ENCODE measurements at regions not wholly inside any gene's neighbourhood (a gene's known extent, or its start where the extent isn't known, plus 50 kb on each side); places are given as distances from the start of the nearest gene placed in this dataset.
A peak's percentile ranks its signal among the peaks of the same experiment; 100 is the strongest.
"Not testable (repeated sequence)": the region's sequence is repeated elsewhere in the genome, so short reads cannot be mapped to it uniquely, and the experiment has no call there.

GRCh38 chrX:140165849-140166248 lies 200.5 kb upstream of the CXorf66 start:
- no peak for DNase-seq (ENCODE audit: low read depth)

GRCh38 chrX:140164391-140164790 lies 199.1 kb upstream of the CXorf66 start:
- DNase-seq (ENCODE audit: low read depth) = no peak

DNA sequence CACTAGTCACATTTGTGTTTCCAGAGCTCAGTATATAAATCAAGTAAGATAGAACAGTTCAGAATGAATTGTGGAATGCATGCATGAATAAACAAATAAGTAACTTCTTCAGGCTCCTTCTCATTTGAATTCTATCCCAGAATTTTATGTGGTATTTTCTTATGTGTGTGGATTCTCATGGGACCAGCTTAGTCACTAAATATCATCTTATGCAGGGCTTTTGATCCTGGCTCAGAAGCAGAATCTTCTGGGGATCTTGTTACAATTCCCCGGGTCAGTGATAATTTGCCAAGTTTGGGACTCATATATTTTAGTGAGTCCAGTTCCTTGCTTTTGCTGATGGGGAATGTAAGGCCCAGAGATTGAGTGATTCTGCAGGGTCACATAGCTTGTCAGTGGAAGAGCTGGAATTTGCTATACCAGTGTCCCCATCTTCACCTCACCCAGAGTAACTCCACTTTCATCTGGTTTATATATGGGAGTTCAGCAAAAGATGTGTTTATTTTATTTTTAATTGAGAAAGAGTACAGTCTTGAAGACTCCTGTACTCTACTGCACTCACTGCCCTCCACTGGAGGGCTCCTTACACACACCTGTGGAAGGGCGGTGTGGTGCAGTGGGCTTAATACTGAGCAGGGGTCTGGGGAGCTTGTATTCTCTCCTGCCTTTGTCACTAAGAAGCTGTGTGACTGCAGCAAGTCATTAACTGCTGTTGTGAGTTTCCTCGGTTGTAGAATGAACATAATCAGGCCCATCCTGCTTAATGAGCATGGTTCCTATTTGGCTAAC lies 198.2 kb upstream of the CXorf66 start:
- peak; percentile 32 for DNase-seq (ENCODE audit: low read depth)

DNA sequence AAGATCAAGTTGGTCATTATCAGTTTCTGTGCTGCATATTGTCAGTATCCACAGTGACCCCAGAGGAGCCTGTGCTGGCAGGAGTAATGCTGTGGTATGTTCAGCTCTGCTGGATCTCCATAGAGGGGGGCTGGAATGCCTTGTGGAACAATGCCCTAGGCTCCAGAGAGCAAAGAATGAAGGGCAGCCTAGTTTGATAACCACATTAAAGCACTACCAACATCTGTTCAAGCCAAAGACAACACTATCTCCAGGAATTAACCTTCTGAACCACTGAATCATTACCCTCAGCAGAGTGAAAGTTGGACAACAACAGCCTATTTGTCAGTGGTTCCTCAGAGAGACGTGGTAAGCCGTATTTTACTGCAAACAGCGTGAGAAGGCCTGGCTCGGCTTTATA lies 192.3 kb upstream of the CXorf66 start:
- peak; percentile 64 for DNase-seq (ENCODE audit: low read depth)

GRCh38 chrX:140157143-140157542 lies 191.8 kb upstream of the CXorf66 start:
- no peak for DNase-seq (ENCODE audit: low read depth)

DNA sequence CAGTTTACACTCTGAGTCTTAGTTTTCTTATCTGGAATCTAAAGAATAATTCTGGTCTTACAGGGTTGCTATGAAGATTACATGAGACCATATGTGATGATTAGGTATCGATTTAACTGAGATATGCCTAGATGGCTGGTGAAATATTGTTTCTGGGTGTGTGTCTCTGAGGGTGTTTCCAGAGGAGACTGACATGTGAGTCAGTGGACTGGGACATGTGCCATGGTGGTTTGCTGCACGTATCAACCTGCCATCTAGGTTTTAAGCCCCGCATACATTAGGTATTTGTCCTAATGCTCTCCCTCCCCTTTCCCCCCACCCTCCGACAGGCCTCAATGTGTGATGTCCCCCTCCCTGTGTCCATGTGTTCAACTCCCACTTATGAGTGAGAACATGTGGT lies 186.0 kb upstream of the CXorf66 start:
- no peak for DNase-seq (ENCODE audit: low read depth)

- no peak for DNase-seq (ENCODE audit: low read depth)
These were observed 184.4 kb upstream of the CXorf66 start for GRCh38 chrX:140149761-140150160.

DNA sequence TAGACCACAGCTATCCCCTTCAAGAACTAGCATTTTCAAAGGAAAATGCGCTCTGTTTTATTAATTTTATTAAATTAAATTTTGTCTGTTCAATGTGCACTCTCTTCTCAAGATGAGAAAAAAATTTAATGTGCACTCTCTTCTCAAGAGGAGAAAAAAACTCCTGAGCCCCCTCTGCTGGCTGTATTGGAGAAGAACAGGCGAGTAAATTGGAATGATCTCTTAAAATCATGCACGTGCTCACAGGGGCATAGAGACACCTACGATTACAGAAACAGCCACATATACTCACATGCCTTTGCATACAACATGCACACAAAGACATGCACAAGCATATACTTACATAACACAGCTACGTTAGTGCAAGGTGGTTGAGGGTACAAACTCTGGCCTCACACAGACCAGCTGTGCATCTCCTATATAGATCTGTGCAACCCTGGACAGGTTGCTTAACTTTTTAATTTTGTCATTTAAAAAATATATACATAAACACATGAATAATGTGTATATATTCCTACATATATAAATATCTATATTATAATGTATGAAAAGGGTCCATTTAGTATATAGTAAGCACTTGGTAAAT lies 176.2 kb upstream of the CXorf66 start:
- peak; percentile 49 for DNase-seq (ENCODE audit: low read depth)

GRCh38 chrX:140138492-140138891 lies 173.2 kb upstream of the CXorf66 start:
- not testable (repeated sequence) for DNase-seq (ENCODE audit: low read depth)

DNA sequence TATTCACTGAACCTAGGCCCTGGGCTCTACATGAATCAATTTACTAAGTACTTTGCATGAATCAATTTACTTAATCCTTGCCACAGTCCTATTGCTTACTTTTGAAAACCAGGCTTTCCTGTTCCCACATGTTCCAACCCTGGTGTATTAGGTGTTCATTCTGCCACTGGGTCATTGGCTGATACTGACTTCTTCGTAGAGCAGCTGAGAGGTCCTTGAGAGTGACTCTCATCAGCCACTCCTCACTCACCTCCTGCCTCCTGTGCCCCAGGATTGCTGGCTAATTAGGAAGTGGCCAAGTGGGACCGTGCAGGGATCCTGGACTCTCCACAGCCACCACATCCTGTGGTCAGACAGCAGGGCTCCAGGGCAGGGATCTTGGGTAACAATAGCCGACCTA lies 172.7 kb upstream of the CXorf66 start:
- not testable (repeated sequence) for DNase-seq (ENCODE audit: low read depth)

GRCh38 chrX:140132937-140133336 lies 167.6 kb upstream of the CXorf66 start:
- no peak for DNase-seq (ENCODE audit: low read depth)

DNA sequence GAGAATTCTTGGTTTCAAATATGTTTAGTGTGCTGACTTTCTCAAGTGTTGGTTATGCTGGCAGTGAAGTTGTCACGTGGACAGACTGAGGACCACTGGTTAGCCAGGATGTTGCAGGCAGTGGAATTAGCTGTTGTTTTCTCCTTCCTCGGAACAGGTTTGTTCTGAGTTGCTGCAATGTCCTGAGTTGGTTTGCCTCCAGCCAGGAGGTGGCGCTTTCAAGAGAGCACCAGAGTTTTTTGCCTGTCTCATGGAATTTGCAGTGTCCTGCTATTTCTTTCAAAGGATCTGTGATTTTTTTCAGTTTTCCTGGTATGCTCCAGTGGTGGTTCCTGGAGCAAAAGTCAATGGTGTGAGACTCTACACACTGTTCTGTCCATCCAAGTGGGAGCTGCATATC lies 158.1 kb upstream of the CXorf66 start:
- no peak for DNase-seq (ENCODE audit: low read depth)

- DNase-seq (ENCODE audit: low read depth) = not testable (repeated sequence)
These were observed 148.7 kb upstream of the CXorf66 start for GRCh38 chrX:140114059-140114458.

DNA sequence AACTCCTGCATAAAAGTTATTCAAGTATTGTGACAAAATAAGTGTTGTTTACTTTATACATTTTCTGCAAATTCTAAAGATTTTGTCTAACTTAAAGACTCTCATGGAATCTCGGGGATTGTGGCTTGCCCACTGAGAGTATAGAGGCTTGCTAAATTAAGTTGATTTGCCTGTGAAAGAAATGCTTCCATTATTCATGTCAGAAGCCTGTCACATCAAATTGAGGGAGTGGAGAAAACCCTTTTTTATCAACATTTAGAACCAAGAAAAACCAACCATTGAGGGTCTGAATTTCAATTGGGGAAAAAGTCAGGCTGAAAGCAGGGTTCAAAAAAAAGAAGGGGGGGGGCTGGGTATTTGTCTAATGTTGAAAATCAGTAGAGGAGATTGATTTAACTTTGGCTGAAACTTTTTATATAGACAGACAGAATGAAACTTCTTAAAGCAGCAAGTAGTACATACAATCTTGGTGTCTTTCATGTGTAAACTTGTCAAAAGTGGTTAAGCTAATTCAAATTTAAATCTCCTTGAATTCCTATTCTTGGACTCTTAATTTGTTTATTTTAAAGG lies 144.8 kb upstream of the CXorf66 start:
- no peak for DNase-seq (ENCODE audit: low read depth)

GRCh38 chrX:140104760-140105159 lies 139.4 kb upstream of the CXorf66 start:
- no peak for DNase-seq (ENCODE audit: low read depth)

DNA sequence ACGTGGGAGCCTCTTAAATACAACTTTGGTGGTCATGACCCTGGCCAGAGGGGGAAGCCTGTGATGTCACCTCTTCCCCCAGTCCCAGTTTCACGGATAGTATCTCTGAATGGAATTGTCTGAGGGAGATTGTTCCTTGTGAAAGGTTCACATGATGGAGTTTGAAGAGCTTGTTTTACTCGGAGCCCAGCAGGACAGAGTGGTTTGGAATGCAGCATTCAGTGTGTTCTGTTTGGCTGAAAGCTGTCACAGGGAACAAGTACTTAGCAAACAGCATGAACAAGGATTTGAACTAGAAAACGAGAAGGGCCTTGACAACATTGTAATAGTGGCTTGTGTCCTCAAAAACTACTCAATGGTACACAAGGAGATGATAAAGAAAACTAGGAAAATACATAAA lies 133.9 kb upstream of the CXorf66 start:
- no peak for DNase-seq (ENCODE audit: low read depth)

DNA sequence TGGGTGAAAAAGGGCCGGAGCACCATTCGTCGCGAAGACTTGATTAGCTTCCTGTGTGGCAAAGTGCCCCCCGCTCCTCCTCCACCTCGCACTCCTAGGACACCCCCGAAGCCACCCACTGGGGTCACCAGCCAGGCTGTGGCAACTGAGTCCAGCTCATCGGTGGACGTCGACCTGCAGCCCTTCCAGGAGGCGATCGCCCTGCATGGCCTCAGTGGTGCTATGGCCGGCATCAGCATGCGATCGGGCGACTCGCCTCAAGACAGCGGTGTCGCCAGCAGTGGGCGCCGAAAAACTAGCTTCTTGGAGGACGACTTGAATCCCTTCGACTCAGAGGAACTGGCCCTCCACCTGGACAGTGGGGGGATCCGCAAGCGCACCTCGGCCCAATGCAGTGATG lies 126.8 kb upstream of the CXorf66 start:
- no peak for DNase-seq (ENCODE audit: low read depth)

DNA sequence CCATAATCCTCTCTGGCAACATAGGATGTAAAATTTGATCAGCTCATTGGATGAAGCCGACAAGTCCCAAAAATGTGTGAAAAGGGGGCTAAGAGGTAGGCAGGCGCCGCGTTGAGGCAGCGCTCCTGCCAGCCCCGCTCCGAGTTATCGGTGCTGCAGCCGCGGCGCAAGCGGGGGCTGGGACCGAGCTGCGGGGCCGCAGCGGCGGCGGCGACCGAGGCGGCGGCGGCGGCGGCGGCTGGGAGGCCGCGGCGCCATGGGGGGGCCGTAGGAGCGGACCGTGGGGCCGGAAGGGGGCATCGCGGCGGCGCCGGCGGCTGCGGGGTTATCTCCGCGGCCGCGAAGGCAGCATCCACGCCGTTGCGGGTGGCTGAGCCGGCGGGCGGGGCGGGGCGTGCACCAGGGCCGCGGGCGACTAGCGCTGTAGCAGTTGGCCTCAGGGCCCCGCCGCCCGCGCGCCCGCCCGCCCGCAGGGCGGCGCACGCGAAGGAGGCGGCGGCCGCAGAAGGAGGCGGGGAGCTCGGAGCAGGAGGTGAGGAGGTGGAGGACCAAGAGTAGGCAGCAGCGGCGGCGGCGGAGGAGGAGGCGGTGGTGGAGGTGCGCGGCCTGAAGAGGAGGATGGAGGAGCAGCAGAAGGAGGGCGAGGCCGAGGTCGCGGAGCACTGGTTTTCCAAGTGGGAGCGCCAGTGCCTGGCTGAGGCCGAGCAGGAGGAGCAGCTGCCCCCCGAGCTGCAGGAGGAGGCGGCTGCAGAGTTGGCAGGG lies 126.0 kb upstream of the CXorf66 start:
- DNase-seq (ENCODE audit: low read depth) = no peak

DNA sequence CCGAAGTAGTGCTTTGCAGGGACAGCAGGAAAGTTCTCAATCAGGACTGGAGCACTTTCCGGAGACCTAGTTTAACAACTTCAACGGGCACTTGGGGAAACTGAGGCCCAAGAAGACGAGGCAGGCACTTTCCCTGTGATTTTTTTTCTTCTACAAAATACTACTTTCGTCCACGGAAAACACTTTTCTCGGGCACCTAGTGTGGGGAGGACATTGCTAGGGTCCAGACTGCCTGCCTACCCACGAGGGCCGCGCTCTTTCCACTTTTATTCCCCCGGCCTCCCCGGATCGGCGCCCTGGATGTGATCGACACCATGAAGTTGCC lies 125.4 kb upstream of the CXorf66 start:
- no peak for DNase-seq (ENCODE audit: low read depth)

- DNase-seq (ENCODE audit: low read depth) = no peak
These were observed 123.1 kb upstream of the CXorf66 start for GRCh38 chrX:140088438-140088837.

DNA sequence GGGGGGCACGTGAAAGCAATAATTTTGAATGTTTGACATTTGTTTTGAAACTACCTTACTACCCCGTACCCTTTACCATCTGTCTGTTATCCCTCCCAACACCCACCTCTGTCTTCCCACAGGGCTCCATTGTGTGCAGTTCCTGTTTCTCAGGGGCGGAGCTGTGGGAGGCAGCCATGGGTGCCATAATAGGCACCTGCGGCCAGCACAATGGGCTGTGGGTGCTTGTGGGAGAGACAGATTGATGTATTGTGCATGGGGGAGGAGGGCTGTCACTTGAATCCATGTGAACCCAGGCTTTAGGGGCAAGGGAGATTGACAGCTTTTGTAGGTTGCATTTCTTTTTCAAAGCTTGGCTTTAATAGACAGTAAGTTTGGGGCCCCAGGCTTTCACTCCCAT lies 122.6 kb upstream of the CXorf66 start:
- no peak for DNase-seq (ENCODE audit: low read depth)

- DNase-seq (ENCODE audit: low read depth) = no peak
These were observed 121.4 kb upstream of the CXorf66 start for GRCh38 chrX:140086691-140087090.

Measured in myocyte (in vitro differentiated cells).